GM12891 (cell line): ENCODE measurements at regions not wholly inside any gene's neighbourhood (a gene's known extent, or its start where the extent isn't known, plus 50 kb on each side); places are given as distances from the start of the nearest gene placed in this dataset.

Experiments
- PAX5 ChIP-seq: IDR thresholded peaks from 2 replicates; pipeline ENCODE4 v1.6.1; 2011; ENCODE audit warnings: low read length, moderate library complexity, mild to moderate bottlenecking; ENCODE audit not compliant: insufficient read depth, severe bottlenecking
- POLR2A ChIP-seq: IDR thresholded peaks from 2 replicates; pipeline ENCODE4 v1.6.1; 2011; ENCODE audit warnings: low read depth, low read length, control low read depth
- POLR2AphosphoS5 ChIP-seq: IDR thresholded peaks from 2 replicates; pipeline ENCODE4 v1.6.1; 2011; ENCODE audit warnings: low read depth, low read length, control low read depth
- POU2F2 ChIP-seq: IDR thresholded peaks from 2 replicates; pipeline ENCODE4 v1.6.1; 2011; ENCODE audit warnings: low read depth, mild to moderate bottlenecking, control low read depth, low read length, moderate library complexity
- TAF1 ChIP-seq: IDR thresholded peaks from 2 replicates; pipeline ENCODE4 v1.6.1; 2011; ENCODE audit warnings: low read depth, low read length, control low read depth

- TF ChIP-seq POLR2A (no peak), POU2F2 (no peak), POLR2AphosphoS5 (no peak), PAX5 (no peak), TAF1 (no peak)
Measured at GRCh38 chr1:221648201-221648600, 93.7 kb downstream of the DUSP10 start.
